ENCODE measurements at regions not wholly inside any gene's neighbourhood (a gene's known extent, or its start where the extent isn't known, plus 50 kb on each side); places are given as distances from the start of the nearest gene placed in this dataset.
A peak's percentile ranks its signal among the peaks of the same experiment; 100 is the strongest.
"Not testable (repeated sequence)": the region's sequence is repeated elsewhere in the genome, so short reads cannot be mapped to it uniquely, and the experiment has no call there.

GRCh38 chr9:2395814-2396612 lies 225.6 kb upstream of the VLDLR start:
- no peak for DNase-seq (ENCODE audit: low read depth)
- TF ChIP-seq, protein P1, sequence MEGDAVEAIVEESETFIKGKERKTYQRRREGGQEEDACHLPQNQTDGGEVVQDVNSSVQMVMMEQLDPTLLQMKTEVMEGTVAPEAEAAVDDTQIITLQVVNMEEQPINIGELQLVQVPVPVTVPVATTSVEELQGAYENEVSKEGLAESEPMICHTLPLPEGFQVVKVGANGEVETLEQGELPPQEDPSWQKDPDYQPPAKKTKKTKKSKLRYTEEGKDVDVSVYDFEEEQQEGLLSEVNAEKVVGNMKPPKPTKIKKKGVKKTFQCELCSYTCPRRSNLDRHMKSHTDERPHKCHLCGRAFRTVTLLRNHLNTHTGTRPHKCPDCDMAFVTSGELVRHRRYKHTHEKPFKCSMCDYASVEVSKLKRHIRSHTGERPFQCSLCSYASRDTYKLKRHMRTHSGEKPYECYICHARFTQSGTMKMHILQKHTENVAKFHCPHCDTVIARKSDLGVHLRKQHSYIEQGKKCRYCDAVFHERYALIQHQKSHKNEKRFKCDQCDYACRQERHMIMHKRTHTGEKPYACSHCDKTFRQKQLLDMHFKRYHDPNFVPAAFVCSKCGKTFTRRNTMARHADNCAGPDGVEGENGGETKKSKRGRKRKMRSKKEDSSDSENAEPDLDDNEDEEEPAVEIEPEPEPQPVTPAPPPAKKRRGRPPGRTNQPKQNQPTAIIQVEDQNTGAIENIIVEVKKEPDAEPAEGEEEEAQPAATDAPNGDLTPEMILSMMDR (IDR thresholded peaks at IDR 0.05; ENCODE audit: insufficient read depth, low read length, severe bottlenecking), result no peak
- no peak overlapping the region for H3K4me3 ChIP-seq (ENCODE audit: low read depth, low read length)
- no peak for FAIRE-seq
- no peaks in the 10 kb centered on the region for H3K36me3 ChIP-seq (ENCODE audit: control insufficient read depth, insufficient read depth, low read length)
- H3K27me3 ChIP-seq (ENCODE audit: control insufficient read depth, insufficient read depth, low read length), result no peaks in the 10 kb centered on the region

DNA sequence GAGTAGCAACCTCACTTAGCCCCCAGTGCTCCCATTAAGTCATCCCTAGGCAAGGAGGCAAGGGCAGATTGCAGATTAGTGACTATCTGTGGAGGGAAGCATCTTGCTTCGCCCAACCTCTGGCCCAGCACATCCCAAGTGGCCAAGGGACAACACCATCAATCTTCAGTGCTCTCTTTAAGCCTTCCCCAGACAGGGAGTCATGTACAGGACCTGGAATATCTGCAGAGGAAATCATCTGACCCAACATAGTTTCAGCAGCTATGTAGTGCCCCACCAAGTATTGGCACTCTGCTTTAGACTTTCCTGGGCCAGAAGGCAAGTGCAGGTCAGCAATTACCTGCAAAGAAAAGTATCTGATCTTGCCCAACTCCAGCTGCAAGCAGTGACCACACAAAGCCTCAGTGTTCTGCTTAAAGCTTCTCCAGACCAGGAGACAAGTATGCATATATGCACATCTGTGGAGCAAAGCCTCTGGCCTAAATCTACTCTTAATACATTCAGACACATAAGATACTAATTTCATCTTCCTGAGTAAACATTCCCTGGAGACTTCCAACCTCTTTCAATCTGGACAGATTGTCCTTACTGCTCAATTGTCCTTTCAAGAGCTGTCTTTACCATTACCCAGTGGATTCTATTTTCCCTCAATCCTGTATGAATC lies 224.8 kb upstream of the VLDLR start:
- H3K36me3 ChIP-seq (ENCODE audit: control insufficient read depth, insufficient read depth, low read length), result no peaks in the 10 kb centered on the region
- no peak for FAIRE-seq
- TF ChIP-seq, protein P1 (IDR thresholded peaks at IDR 0.05; ENCODE audit: insufficient read depth, low read length, severe bottlenecking), result no peak

GRCh38 chr9:2397875-2398274 lies 223.7 kb upstream of the VLDLR start:
- not testable (repeated sequence) for DNase-seq (ENCODE audit: low read depth); H3K36me3 ChIP-seq (ENCODE audit: control insufficient read depth, insufficient read depth, low read length); H3K4me3 ChIP-seq (ENCODE audit: low read depth, low read length); FAIRE-seq; H3K27me3 ChIP-seq (ENCODE audit: control insufficient read depth, insufficient read depth, low read length)

More for the DNA sequence above, 224.8 kb upstream of the VLDLR start:
- DNase-seq (ENCODE audit: low read depth), result no peak
- no peaks in the 10 kb centered on the region for H3K27me3 ChIP-seq (ENCODE audit: control insufficient read depth, insufficient read depth, low read length)
- no peak overlapping the region for H3K4me3 ChIP-seq (ENCODE audit: low read depth, low read length)

DNA sequence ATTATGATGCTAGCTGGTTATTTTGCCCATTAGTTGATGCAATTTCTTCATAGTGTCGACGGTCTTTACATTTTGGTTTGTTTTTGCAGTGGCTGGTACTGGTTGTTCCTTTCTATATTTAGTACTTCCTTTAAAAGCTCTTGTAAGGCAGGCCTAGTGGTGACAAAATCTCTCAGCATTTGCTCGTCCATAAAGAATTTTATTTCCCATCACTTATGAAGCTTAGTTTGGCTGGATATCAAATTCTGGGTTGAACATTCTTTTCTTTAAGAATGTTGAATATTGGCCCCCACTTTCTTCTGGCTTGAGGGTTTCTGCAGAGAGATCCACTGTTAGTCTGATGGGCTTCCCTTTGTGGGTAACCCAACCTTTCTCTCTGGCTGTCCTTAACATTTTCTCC lies 219.8 kb upstream of the VLDLR start:
- not testable (repeated sequence) for H3K27me3 ChIP-seq (ENCODE audit: control insufficient read depth, insufficient read depth, low read length); H3K36me3 ChIP-seq (ENCODE audit: control insufficient read depth, insufficient read depth, low read length); DNase-seq (ENCODE audit: low read depth); H3K4me3 ChIP-seq (ENCODE audit: low read depth, low read length); FAIRE-seq

DNA sequence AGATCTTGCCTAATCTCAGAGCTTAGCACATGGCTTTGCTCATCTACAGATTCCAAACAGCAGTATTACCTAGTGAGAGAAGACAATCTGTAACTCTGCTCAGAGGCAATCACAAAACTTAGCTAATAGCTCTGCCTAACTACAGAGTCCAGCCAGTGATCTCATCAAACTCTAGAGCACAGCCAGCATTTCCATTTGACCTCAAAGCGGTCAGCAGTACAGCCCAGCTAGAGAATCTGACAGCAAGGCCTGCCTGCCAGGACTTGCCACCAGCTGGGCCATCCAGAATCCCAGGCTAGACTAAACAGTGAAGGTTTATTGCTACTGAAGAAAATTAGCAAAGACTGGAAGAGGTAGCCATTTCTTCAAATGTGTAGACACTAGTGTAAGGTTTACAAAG lies 217.9 kb upstream of the VLDLR start:
- no peaks in the 10 kb centered on the region for H3K36me3 ChIP-seq (ENCODE audit: control insufficient read depth, insufficient read depth, low read length)
- no peak overlapping the region for H3K4me3 ChIP-seq (ENCODE audit: low read depth, low read length)
- TF ChIP-seq, protein P1 (IDR thresholded peaks at IDR 0.05; ENCODE audit: insufficient read depth, low read length, severe bottlenecking), result no peak
- H3K27me3 ChIP-seq (ENCODE audit: control insufficient read depth, insufficient read depth, low read length), result no peaks in the 10 kb centered on the region
- FAIRE-seq (no peak), DNase-seq (ENCODE audit: low read depth) (peak; percentile 86)

- Histone ChIP-seq H3K36me3 (ENCODE audit: control insufficient read depth, insufficient read depth, low read length) (no peaks in the 10 kb centered on the region), H3K27me3 (ENCODE audit: control insufficient read depth, insufficient read depth, low read length) (no peaks in the 10 kb centered on the region), H3K4me3 (ENCODE audit: low read depth, low read length) (no peak overlapping the region)
- DNase-seq (ENCODE audit: low read depth) (no peak), FAIRE-seq (no peak)
- TF ChIP-seq, protein P1 (IDR thresholded peaks at IDR 0.05; ENCODE audit: insufficient read depth, low read length, severe bottlenecking), result no peak
Observed at GRCh38 chr9:2406252-2406651, 215.3 kb upstream of the VLDLR start.
